HG03280 (cell line): ENCODE measurements at regions not wholly inside any gene's neighbourhood (a gene's known extent, or its start where the extent isn't known, plus 50 kb on each side); places are given as distances from the start of the nearest gene placed in this dataset.
"Not testable (repeated sequence)": the region's sequence is repeated elsewhere in the genome, so short reads cannot be mapped to it uniquely, and the experiment has no call there.

Experiments used
- ATAC-seq: cut with Tn5 transposase; IDR thresholded peaks from one replicate; pipeline ENCODE4 v1.9.1; 2021; ENCODE audit warnings: mild to moderate bottlenecking, moderate library complexity; ENCODE audit not compliant: unreplicated experiment

- ATAC-seq, result no peak
Observed at GRCh38 chrY:7419165-7419564, 507.6 kb upstream of the AMELY start.

DNA sequence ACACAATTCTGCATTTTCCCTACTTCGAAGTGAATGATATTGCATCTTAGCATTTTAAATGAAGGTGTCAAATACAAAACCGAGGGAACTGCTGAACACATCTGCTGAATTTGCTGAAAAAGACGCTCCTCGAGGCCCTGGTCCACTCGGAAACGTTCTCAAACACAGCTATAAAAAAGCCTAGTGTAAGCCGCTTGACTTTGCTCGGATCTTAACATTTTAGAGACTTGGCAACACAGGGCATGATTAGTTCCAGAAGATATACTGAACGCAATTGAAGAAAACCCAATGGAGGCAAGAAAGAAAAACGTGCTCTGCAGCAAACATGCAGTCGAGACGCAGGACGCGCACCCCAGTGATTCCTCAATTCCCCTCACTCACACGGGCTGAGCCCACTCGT, 506.4 kb upstream of the AMELY start:
- ATAC-seq, result no peak

- no peak for ATAC-seq
Observed at GRCh38 chrY:7416406-7416805, 504.9 kb upstream of the AMELY start.

GRCh38 chrY:7415157-7415633, 503.6 kb upstream of the AMELY start:
- no peak for ATAC-seq

- no peak for ATAC-seq
Observed at GRCh38 chrY:7390056-7390455, 478.5 kb upstream of the AMELY start.

- no peak for ATAC-seq
Observed at GRCh38 chrY:7382988-7383387, 471.4 kb upstream of the AMELY start.

DNA sequence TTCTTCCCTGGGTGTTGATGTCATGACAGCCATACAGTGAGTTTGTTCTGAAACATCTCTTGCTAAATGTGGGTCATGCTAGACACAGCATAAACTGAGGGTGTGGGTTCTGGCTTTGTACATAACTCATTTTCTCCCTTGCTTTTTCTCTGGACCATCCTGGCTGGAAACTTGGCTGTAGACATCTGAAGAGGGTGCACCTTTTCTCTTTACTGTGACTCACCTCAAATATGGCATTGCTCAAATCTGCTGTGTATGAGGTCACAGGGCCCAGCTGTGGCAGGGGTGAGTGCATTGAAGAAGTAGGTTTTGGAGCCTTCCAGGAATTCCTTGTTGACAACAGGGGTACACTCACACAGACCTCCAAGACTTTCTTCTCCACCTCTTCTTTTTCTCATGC, 465.5 kb upstream of the AMELY start:
- ATAC-seq, result no peak

- not testable (repeated sequence) for ATAC-seq
Observed at GRCh38 chrY:7374485-7374884, 462.9 kb upstream of the AMELY start.

- ATAC-seq, result not testable (repeated sequence)
Observed at GRCh38 chrY:7371953-7372352, 460.4 kb upstream of the AMELY start.

- not testable (repeated sequence) for ATAC-seq
Observed at GRCh38 chrY:7371026-7371425, 459.5 kb upstream of the AMELY start.

- ATAC-seq, result no peak
Observed at GRCh38 chrY:7359520-7359919, 448.0 kb upstream of the AMELY start.

GRCh38 chrY:7358103-7358752, 446.7 kb upstream of the AMELY start:
- ATAC-seq, result no peak

GRCh38 chrY:7355891-7356290, 444.3 kb upstream of the AMELY start:
- not testable (repeated sequence) for ATAC-seq

DNA sequence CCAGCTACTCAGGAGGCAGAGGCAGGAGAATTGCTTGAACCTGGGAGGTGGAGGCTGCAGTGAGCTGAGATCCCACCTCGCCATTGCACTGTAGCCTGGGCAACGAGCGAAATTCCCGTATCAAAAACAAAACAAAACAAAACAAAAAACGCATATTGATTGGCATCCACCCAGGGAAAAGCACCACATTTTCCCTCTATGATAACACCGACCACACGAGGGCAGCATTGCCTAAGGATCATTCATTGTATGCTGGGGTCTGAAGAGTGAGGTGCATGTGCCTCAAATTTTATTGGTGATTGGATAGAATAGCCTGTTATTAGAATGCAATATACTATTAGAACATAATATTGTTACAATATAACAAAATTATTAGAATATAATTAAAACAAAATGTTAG, 433.1 kb upstream of the AMELY start:
- ATAC-seq, result no peak

DNA sequence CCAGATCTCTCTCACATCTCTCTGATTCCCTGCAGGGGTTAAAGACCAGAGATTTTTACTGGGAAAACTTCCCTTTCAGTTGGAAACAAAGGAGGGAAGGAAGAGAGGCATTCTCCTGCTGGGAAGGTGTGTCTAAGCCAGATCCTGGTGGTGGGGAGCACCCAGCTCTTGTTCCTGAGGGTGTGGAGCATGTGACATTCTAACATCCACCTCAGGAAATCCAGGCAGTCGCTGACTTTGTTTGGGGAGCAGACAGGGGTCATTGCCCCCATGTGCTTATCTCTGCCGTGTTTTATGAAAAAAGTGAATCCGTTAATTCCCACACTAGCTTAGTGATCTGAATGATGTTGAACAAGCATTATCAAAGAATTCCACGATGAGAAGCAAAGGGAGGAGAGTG, 431.7 kb upstream of the AMELY start:
- ATAC-seq, result no peak

DNA sequence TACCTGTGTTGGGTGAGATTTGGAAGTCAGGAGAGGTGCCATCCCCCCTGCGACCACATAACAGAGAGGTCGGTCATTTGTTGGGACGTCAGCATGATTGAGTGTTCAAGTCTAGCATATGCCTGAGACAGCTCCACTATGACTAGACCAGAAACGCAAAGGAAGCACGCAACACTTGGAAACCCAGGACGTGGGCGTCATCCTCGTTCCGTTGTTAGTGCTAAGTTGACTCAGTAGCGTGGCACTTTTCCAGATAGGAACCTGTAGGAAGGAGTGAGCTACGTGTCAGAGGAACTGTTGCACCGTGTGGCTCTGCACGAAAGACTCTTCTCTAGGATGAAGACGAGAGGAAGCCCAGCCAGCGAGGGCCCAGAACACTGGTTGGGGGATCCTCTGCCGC, 431.2 kb upstream of the AMELY start:
- ATAC-seq, result not testable (repeated sequence)

DNA sequence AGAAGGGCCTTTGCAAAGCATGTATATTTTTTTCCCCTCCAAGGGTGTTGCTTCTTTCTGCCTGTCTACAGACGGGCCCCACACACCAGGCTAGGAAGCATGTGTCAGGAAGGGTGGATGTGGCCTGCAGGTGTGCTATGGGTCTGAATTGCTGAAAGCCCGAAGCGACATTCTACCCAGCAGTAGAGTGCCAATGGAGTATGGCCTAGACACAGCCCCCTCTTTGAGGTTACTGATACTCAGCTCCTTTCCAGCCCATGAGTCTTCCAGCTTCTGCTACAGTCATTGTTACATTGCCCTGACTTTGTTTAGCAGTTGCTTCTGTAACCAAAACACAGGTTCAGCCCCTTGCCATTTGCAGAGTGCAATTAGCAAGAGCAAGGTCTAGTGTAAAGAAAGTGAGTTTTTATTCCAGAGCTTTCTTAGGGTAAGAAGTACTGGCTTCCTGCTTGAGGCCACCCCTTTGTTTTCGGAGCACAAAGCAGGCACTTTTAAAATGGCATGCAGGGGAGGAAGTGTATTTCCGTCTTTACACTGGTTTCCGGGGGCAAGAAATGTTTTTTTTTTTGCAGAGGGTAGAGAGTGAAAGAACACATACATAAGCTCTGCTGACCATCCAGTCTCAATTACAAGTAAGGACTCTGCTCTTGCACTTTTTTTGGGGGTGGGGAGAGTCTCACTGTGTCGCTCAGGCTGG, 428.0 kb upstream of the AMELY start:
- ATAC-seq, result no peak

DNA sequence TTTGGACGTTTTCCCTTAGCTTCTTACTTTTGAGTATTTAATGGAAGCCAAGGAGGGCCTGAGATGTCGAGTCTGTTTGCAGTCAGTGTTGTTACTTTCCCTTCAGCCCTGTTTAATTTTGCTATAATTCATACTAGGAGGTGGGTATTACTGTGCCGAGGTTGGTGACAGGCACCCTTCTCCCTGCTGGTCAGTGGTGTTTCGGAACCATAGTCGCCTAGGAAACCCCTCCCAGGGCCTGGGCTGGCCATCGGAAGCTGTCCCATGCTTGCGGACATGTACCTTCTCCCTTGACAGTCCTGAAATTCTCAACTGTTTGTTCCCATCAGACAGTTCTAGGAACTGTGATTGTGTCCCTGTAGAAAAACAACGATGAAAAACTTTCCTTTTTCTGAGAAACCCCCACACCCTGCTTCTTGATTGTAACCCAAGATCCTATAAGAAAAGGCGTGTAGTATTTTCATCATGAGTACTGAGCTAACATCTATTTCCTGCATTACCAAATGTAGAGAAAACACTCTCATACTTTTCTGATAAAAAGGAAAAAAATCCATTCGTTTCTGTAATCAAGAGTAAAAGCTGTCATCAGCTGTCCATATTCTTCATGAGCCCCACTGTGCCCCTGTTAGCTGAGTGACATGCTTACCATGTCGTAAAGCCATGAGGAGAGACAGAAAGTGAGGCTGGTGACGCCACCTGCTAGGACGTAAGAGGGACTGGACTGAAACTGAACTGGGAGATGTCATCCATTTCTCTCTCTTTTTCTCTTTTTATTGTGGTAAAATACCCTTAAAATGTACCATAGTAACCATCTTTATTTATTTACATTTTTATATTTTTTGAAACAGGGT, 424.7 kb upstream of the AMELY start:
- ATAC-seq, result no peak

GRCh38 chrY:7334449-7334848, 422.9 kb upstream of the AMELY start:
- ATAC-seq, result no peak

GRCh38 chrY:7326296-7327246, 415.0 kb upstream of the AMELY start:
- ATAC-seq, result no peak

- ATAC-seq, result no peak
Observed at GRCh38 chrY:7325531-7325930, 414.0 kb upstream of the AMELY start.
